HG03442 (cell line): ENCODE measurements at regions not wholly inside any gene's neighbourhood (a gene's known extent, or its start where the extent isn't known, plus 50 kb on each side); places are given as distances from the start of the nearest gene placed in this dataset.
"Not testable (repeated sequence)": the region's sequence is repeated elsewhere in the genome, so short reads cannot be mapped to it uniquely, and the experiment has no call there.

Experiments
- ATAC-seq: cut with Tn5 transposase; IDR thresholded peaks from one replicate; pipeline ENCODE4 v1.9.1; 2021; ENCODE audit warnings: mild to moderate bottlenecking, moderate library complexity; ENCODE audit not compliant: unreplicated experiment

DNA sequence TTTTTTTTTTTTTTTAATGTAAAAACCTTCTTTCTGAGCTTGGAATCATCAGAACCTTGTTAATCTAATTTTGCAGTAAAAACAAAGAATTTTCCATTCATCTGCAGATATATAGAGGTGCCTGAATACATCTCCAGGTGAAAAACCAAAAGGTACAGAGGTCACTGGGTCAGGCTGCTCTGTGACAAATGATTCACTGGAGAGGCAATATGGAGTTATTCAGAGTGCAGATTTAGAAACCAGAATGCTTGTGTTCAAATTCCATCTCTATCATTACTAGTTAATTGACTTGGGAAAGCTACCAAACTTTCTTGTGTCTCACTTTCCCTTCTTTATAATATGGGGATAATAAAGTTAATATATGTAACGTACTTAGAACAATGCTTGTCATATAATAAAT, 51.5 kb upstream of the C1orf53 start:
- ATAC-seq: no peak

DNA sequence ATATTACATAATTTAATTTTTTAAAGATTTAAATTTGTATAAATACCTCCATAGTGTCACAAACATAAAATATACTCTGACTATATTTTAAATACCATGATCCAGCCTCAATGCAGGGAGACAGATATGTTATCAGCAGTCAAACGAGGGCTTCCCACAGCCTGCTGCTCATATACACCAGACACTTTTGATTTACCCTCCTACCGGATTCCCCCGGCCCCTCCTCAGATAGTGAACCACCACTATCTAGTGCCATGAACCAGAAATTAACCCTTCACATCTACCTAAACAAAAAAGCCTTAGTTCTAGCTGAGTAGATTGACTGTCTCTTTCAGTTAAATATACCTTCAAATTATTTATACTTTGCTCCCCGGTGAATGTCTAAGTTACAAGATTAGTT, 52.4 kb upstream of the C1orf53 start:
- no peak for ATAC-seq

DNA sequence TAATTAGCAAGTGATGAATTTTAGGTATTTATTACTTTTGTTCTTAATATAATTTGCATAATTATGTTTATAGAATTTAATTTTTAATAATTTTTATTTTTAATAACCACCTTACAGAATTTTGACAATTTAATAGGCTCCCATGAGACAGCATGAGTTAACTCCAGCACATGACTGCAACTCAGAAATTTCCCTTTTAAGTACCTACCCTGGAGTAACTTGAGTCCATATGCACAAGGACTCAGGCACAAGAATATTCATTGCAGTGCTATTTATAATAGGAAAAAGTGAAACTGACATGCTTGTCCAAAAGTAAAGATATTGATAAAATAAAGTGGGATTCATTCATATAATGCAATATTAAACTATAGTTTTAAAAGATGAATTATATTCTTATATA, 54.1 kb upstream of the C1orf53 start:
- no peak for ATAC-seq

DNA sequence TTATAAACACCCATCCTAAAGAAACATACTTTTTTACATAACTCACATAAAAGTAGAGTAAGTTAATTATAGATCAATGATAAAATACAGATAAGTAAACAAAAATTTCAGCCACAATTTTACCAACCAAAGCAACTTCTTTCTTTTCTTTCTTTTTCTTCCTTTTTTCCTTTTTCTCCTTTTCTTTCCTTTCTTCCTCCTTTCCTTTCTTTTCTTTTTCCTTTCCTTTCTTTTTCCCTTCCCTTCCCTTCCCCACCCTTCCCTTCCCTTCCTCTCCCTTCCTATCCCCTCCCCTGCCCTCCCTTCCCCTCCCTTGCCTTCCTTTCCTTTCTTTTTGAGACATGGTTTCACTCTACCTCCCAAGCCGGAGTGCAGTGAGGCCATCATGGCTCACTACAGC, 56.5 kb upstream of the C1orf53 start:
- no peak for ATAC-seq

DNA sequence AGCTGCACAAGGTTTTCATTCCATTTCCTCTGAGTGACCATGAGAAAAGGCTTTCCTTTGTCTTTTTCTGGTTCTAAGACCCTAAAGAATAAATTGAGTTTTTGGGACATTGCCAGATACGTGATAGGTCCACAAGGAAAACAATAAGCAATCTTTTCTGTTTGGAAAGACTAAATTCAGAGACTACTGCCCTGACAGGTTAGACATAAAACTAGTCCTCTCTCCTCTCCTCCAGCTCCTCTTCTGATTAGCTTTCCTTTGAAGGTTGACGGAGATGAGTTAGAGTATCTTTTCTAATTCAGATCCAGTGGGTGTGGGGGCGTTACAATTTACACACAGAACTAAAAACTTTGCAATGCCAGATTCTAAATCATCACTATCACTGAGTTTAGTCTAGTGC, 57.8 kb upstream of the C1orf53 start:
- no peak for ATAC-seq

DNA sequence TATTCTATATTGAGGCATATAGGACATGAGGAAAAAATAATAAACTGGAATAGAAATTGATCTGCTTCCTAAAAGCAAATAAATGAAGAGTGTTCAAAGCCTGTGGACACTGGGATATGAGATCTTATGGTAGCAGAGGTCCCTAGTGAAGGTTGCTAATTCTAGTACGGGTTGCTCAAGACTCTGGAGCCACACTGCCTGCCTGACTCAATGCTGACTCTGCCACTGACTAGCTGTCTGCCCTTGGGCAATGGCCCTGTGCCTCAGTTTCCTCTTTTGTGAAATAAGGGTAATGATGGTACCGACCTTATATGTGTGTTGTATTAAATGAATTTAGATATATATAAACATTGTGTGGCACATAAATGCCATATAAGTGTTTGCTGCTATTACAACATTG, 59.0 kb upstream of the C1orf53 start:
- ATAC-seq: no peak

DNA sequence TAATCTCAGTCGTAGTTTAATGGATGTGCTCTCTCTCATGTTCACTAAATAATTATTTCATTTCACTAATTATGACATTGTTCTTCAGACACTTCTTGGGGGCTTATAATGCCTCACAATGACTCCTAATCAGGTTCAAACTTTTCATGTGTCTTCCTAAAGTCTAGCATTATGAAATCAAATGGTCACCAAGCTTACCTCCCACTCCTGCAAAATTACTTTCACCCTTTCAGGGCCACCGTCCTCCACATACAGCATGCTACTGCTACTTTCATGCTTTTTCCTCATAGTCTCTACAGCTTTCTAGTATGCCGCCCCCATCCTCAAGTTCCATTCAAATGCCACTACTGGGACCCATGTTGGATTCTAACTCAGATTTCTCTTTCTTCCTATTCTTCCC, 59.8 kb upstream of the C1orf53 start:
- ATAC-seq: no peak

DNA sequence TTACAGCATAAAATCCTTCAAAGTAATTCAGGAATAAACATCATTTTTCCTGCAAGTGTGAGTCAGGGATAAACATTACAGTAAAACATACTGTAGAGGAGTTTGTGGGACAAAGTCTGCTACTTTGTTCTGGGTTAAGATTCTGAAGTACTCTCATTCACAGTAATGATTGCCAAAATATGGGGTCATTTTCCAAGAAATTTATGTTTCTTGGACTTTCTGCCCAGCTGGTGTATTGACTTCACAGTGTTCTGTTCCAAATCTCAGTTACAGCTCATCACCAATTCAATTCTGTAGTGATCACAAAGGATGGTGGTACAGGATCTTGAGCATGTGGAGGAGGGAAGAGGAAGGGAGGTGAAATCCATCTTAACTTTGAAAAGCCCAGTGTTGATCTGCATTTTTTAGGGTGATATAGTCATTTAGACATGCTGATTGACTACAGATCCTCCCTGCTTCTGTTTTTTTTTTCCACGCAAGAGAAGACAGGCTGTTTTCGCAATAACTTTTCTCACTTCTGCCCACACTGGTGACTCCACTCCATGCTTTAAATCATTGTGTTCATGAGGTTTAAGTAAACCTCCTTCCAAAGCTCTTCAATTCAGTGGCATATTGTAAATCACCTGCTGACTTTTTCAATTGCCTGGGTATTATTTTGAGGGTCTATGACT, 60.4 kb upstream of the C1orf53 start:
- ATAC-seq: no peak

DNA sequence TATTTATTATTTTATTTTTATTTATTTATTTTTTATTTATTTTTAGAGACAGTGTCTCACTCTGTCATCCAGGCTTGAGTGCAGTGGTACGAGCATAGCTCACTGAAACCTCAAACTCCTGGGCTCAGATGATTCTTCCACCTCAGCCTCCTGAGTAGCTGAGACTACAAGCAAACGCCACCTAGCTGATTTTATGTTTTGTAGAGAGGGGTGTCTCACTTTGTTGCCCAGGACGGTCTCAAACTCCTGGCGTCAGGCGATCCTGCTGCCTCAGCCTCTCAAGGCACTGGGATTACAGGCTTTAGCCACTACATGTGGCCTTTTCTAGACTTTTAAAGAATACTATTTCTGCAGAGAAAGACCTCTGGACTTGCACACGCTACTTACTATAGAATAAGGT, 61.3 kb upstream of the C1orf53 start:
- ATAC-seq: no peak

DNA sequence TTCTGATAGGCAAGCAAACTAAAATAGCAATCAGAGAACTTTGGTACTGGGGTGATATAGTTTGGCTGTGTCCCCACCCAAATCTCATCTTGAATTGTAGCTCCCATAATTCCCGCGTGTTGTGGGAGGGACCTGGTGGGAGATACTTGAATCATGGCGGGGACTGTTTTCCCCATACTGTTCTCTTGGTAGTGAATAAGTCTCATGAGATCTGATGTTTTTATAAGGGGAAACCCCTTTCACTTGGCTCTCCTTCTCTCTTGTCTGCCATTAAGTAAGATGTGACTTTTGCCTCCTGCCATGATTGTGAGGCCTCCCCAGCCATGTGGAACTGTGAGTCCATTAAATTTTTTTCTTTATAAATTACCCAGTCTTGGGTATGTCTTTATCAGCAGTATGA, 62.6 kb upstream of the C1orf53 start:
- not testable (repeated sequence) for ATAC-seq

DNA sequence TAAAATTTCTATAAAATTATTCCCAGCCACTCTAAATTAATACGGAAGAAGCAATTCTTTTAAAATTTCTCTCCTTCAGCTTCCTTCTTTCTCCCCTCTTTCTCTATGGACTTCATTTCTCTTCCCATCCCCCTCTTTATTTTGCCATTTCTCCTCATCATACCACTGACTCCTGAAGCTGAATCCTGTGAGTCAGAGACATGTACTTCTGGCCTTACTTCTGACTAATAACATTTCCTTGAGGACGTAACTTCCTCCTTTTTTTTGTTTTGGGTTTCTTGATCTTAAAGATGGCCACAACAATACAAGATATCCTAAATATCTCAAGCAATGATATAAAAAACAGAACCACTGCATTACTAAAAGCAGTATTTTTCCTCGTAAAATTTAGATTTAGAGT, 63.6 kb upstream of the DENND1B start:
- peak; percentile 86 for ATAC-seq

DNA sequence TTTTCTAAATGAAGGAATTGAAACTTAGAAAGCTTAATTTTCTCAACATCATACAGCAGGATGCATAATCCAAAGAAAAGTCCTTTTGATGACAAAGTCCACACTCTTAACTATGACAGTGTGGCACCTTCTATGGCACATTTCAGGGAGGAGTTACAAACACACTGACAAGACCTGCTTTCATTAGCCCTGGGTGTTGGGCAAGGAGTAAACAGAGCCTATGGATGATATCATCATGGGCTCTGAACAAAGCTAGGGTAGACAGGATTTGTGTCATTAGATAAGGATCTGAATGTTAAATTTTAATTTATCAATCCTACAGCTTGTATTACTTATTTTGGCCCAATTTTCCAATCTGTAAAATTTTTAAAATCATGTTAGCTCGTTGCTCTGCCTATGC, 62.6 kb upstream of the DENND1B start:
- no peak for ATAC-seq

DNA sequence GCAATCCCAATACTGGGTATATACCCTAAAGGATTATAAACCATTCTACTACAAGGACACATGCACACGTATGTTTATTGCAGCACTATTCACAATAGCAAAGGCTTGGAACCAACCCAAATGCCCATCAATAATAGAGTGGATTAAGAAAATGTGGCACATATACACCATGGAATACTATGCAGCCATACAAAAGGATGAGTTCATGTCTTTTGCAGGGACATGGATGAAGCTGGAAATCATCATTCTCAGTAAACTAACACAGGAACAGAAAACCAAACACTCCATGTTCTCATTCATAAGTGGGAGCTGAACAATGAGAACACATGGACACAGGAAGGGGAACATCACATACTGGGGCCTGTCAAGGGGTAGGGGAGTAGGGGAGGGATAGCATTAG, 61.1 kb upstream of the DENND1B start:
- ATAC-seq: not testable (repeated sequence)

DNA sequence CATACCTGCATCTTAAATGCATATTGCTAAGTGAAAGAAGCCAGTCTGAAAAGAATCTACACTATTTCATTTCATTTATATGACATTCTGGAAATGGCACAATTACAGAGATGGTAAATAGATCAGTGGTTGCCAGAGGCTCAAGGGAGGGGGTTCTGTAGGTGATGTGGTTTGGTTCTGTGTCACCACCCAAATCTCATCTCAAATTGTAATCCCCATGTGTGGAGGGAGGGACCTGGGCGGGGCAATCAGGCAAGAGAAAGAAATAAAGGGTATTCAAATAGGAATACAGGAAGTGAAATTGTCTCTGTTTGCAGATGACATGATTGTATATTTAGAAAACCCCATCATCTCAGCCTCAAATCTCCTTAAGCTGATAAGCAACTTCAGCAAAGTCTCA, 53.7 kb upstream of the DENND1B start:
- not testable (repeated sequence) for ATAC-seq

DNA sequence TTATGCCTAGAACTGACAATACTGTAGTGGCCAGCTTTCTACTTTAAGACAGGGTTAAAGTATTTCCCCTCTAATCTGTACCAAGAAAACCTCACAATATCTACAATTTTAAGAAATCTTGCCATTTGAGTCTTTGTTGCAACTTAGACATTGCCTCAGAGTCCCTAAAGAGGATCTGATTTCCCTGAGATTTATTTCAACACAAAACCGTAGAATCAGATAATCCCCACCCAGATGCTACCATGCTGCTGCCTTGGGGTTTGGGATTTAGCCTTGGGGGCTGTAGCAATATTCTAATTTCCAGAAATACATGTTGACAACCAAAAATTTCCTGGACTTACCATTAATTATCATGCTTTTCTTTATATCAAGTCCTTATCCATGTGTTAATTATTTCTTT, 50.3 kb upstream of the DENND1B start:
- no peak for ATAC-seq
